8988T (cell line): ENCODE measurements at regions not wholly inside any gene's neighbourhood (a gene's known extent, or its start where the extent isn't known, plus 50 kb on each side); places are given as distances from the start of the nearest gene placed in this dataset.
A peak's percentile ranks its signal among the peaks of the same experiment; 100 is the strongest.

Source experiments
- DNase-seq: peaks from one replicate; pipeline ENCODE4 v3.0.0; 2011

DNA sequence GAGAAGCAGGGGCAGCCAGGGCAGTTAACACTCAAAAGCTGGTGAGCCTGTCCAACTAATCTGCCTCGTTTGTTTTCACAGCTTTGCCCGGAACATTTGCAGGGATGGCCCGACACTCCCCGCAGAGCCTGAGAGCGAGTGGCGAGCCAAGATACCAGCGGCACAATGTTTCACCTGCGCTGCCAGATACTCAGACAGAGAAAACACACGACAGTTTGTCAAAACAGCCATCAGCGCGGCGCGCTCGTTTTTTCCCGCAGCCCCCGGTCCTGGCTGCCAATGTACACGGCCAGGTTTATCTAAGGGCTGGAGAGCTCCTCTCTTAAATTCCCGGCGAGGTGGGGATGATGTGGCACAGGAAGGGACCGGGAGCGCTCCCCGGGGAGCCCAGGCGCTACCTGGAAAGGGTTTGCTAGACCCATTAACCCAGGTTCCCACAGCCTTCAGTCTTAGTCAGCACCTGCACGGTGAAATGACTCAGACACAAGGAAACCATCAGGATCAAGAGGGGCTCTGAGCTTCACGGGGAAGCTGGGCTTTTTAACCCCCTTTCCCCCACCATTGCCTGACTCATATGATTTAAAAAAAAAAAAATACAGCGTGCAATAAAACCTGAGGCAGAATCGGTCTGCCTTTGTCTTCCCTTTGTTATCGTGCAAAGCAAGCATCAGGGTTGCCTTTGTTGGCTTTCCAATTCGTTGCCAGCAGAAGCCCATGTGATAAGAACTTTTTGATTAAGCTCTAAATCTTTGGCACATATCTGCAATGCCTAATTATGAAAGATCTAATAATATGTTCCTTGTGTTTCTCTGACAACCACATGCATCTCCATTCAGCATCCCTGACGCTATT, 186.2 kb downstream of the EFNB2 start:
- DNase-seq, result no peak

DNA sequence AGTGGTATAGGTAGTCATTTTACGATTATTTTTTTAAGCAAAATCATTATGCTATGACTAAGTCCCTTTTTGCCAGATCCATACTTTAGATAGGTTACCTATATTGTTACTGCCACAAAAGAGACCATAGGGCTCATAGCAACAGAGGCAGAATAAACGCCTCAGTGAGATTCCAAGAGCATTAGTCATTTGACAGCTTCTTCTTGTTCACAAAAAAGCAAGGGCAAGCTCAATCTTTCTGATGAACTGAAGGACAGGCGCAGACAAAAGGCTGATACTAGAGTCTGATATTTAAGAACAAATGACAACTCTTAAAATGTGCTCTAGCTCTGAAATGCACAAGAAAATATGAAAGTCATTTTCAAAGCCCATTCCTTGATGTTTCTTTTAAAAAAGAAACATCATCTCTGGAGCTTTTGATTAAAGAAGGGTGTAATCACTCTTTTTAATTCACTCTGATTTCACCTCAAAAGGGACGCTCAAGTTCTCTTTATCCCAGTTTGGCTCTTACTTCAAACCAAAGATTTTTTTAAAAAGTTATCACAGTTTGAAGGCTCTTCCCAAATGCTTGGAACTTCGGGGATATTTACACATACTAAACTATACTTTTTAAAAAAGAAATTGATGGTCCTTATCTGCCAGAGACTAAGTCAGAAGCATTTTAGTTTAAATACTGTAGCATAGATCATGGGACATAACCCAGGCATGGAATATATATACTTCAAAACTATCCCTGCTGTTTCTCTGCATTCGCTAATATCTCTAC, 187.2 kb downstream of the EFNB2 start:
- DNase-seq, result no peak

DNA sequence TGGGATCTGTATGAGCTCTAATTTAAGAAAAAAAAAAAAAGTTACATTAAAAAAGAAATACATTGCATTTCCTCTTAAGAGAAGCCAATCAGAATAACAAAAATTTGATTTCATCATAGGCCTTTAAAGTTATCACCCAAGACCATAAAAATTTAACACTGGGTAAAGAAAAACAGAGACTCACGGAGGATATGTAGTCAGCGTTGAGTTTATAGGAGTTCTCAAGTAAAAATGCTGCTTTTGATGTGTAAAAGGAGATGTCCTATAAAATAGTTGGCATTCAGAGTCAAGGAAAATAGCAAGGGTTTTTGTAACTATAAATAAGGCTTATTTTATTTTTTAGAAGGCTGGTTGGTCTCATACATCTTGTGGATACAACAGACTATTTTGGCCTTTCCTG, 191.1 kb downstream of the EFNB2 start:
- no peak for DNase-seq

DNA sequence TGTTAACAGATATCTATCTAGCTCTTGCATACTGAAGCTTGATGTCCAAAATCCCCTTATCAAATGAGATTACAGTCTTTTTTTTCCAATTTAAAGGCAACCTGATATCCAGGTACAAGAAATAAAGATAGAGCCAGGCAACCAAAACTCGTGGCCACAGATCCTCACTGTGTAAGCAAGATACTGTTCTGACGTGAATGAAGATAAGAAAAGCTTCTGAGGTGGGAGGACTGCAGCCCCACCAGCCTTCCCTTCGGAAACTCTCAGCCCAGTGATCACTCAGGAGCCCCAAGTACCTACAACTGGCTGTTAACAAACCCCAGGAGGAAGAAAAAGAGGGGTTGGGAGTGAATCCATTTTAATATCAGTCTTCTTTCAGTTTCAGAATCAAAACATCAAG, 191.6 kb downstream of the EFNB2 start:
- no peak for DNase-seq

DNA sequence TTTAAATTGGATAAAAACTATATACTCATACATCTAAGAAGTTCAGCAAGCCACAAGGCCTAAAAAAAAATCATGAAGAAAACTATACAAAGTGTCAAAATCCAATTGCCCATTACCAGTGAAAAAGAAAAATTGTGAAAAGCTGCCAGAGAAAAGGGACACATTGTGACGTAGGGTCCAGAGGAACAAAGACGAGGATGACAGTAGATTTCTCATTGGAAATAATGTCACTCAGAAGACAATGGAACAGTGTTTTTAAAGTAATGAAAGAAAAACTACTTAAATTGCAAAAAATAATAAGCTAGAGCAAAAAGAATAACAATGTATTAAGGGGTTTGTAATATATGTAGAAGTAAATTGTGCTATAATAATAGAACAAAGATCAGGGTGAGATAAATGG, 195.2 kb downstream of the EFNB2 start:
- DNase-seq, result no peak

DNA sequence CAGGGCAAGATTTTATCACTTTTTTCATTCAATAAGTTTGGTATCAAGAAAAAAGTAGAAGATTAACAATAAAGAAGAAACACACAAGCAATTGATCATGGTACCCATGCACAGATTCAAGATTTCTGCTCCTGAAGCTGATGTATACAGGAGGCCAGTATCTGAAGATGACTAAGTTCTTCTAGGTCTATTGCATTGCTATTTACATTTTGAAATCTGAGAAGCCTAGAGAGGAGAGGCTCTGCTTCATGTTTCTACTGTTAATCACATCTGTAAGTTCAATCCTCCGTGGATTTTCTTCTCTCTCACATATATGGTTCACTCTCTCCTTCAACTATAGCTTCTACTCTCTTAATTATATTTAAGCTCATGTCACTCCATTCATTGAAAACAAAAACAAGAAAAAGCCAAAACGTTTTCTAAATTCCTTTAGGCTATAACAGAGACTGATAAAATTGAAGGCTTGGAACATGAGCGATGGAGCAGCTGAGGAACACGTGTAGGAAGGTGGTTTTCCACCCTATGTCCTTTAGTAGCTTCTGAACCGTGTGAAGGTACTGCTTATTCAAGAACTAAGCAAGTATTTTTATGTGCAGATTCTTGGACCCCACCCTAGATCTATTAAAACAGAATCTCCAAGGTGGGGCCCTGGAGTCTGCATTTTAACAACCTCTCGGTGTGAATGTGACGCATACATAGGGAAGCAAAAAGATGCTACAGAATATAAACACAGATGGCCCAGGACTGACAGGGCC, 198.2 kb downstream of the EFNB2 start:
- no peak for DNase-seq

DNA sequence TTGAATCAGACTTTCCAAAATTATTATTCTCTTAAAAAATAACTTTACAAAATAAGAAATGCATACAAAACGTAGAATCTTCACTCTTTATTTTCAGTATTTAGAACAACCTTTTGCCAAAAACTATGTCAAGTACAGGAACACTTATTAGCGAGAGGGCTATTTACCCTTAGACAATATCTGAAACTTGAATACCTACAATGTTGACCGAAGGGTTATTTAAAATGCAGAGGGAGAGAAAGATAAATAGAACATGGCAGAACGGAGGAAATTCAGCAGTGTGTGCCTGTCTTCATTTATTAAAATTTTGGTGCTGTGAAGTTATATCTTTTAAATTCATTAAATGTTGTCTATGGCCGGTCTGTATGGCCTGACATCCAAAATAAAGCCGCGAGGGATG, 198.8 kb downstream of the EFNB2 start:
- no peak for DNase-seq

DNA sequence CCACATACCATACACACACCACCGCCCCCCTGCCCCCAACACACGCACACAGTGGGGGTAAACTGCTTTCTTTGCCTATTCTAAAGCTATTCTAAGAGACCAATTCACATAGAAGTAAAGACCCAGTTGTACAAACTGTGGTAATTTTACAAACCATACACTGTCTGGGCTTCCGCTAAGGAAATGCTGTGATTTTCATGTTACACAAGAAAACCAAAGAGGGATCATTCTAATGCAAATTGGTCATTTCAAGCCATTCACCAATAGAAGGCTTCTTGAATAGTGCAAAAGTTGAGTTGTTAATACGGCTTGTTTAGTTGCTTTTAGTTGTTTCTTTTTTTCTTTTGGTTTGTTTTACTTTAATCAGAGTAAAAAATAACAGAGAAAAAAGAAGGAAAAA, 202.8 kb downstream of the EFNB2 start:
- no peak for DNase-seq

DNA sequence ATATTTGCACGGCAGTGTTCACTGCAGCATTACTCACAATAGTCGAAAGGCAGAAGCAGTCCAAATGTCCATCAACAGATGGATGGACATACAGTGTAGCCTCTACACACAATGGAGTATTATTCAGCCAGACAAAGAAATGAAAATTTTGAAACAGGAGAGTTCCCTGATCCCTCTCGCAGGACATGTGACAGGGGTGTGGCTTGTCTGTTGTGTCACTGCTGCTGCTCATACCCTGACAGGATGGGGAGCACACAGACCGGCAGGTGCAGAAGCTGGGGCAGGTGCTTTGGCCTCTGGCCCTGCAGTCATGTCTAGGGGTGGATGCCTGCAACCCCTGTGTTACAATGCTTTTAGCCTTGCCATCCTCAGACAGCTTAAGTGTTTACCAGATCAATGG, 204.3 kb downstream of the EFNB2 start:
- DNase-seq, result no peak

DNA sequence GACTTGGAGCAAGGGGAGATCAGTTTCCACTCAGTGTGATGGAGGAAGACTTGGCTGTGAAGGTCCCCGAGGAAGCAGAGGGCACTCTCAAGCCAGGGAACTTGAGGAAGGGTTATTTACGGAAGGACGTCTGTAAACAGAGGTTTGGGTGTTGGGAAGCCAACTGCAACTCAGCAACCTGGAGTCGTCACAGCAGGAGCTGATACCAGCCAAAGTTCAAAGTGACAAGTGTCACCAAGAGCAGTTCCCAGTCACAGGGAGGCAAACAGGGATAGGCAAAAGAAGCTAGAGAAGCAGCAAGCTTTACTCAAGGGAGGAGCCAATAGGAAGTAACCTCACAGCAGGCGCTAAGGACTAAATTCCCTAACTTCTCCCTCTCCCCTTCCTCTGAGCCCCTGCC, 205.5 kb downstream of the EFNB2 start:
- no peak for DNase-seq

DNA sequence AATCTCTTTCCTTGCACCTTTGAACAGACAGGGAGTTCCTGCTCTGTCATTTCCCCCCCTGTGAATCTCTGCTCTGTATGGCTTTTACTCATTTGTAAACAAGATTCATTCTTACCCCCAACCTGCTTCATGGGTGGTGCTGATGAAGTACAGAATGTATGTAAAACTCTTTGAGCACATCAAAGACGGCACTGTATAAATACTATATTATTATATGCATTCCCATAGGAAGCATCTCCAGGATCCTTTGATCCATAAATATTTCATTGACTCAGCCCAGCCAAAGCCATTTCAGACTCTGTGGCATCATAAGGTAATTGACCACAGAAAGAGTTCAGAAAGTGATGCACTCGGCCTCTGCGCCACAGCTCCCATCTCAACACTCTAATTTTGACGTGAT, 208.7 kb downstream of the EFNB2 start:
- no peak for DNase-seq

DNA sequence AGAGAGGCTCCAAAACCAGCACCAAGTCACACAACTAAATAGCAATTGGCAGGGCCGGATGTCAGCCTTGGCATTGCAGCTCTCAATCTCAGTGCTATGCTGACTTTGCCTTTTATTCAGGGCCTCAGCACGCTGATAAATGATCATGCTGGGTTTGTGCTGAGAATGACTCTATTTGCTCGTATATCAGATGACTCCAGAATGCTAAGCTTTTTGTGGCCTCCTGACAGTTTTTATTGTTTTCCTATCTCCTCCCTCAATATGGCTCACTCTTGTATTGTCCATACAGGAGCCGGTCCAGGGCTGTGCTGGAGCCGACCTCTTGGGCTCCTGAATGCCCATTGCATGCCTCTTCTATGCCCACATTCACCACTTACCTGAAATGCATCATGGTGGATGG, 211.0 kb downstream of the EFNB2 start:
- no peak for DNase-seq

DNA sequence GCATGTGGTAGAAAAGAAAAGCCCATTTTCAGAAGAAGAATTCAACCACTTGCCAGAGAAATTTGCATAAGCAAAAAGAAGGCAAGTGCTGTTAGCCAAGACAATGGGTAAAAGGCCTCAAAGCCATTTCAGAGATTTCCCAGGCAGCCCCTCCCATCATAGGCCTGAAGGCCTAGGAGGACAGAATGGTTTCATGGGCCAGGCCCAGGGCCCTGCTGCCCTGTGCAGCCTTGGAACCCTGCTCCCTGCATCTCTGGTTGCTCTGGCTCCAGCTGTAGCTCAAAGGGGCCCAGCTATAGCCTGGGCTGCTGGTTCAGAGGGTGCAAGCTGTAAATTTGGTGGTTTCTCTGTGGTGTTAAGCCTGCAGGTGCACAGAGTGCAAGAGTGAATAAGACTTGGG, 212.8 kb downstream of the EFNB2 start:
- no peak for DNase-seq

DNA sequence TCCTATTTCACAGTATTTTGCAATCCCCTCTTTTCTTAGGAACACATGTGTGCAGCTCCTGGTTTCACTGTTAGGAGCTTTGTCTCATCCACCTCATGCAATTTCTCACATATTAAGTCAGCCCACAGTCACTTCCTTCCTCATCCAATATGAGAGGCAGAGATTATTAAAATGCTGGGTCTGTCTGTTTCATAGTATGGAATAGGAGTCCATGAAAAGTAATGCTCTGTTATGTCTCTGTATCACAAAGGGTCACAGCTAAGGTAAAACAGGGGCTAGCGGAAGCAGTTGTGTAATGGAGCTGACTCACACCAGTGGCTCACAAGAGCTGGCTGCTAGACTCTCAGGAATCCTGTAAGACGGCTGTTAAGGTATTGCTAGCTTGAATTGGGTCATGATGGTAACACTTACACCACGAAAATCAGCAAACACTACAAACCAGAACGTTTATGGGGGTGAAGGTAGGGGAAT, 216.5 kb downstream of the EFNB2 start:
- DNase-seq, result peak; percentile 14

DNA sequence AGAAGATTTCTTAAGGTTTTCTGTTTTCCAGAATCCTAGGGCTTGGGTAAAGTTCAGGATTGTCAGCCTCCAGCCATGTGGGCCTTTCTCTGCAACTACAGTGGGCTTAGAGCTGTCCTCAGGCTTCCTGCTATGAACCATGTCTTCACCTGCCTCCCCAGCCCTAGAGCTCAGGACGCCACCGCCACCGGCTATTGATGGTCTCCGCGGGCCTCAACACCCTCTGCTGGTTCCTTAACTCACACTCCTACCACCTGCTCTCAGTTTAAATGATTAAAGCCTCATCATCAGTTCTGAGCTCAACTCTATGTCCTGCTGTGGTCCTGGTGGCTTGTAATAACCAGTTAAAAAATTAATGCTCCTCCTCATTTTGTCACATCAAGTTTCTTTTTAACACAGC, 221.0 kb downstream of the EFNB2 start:
- no peak for DNase-seq

DNA sequence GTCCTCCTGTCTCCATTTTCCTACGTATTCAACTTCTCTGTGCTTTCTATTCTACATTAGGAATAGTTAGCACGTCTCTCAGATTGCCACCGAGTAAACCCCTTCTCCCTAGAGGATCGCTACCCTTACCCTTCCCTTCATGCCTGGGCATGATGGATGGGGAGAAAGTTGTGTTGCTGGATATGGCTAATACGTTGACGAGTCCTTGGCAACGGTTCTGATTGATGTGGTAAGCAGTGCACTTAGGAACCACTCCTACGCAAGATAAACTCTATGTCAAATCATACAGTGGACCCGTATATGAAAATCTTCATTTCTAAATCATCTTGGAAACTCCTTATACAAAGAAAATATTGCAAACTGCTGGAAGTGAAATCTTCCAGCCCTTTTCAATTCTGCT, 224.5 kb downstream of the EFNB2 start:
- DNase-seq, result no peak

DNA sequence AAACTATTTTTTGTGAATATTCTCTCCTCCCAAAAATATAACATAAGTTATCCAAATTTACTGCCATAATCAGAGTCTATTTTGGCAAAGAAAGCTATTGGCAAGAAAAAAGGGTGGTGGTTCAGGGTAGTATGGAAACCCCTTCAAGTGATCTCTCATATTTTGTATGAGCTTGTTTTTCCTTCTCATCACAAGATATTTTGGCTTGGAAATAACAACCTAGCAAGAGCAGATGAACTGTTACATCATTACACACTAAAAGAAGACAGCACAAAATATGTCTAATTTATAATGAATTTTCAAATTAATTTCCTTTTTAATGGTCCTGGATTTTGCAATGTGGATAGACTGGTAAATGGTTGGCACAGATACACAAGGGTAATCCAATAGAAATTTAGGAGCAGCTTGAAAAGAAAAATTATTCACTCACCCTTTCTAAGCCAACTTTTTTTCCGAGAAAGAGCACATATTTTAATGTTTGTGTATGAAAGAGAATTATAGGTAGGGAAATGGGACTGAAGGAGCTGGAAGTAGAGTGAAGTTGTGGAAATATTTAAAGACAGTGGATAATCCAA, 225.1 kb downstream of the EFNB2 start:
- DNase-seq, result no peak

DNA sequence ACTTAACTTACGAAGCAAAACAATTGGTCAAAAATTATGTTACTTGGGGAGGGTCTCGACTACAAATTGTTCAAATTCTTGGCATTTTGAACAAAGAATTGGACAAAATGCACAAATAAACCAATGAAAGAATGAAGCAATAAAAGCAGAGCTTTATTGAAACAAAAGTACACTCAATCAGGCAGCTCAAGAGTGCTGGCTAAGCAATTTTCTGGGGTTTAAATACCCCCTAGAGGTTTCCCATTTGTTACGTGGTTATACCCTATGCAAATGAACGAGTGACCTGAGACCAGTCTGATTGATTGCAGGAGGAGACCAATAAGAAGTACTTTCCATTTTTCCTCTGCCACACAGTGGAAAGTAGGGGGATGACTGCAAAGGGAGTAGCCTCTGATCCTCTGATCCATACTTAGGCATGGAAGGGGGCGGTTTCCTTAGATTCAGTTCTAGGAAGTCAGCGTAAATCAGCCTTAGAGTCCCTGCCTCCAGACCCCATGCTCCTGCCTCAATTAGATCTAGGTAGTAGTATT, 228.6 kb downstream of the EFNB2 start:
- DNase-seq, result no peak

DNA sequence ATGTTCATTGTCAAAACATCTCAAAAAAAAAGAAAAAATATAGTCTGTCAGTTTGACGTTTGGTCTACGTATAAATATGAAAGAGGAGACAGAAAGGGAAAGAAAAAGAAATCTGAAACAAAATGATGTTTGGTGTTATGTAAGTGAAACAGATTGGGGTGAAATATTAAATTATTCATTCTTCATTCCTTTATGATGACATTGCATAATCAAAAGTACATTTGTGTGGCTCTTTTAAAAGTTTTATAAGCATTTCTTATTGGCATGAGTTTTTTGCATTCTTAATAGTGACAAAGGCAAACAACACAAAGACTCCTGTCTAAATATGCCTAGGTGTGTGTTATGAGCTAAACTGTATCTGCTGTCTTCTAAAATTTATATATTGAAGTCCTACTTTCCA, 232.6 kb downstream of the EFNB2 start:
- DNase-seq, result no peak

DNA sequence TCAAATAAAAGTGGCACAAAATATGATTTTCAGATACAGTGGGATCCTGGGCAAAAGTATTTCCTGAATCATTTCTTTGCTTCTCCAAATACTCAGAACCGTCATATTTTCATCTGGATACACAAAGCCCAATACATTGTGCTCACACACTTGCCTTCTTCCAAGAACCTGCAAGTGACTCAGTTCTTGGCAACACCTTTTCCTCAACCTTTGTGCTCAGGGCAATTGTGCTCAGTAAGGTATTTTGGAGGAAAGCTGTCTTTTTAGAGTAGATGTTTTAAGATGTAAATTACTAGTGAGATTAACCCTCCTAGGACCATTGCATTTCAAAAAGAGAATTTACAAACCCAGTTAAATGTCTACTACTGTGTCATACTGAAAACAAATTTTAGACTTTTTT, 233.5 kb downstream of the EFNB2 start:
- no peak for DNase-seq

DNA sequence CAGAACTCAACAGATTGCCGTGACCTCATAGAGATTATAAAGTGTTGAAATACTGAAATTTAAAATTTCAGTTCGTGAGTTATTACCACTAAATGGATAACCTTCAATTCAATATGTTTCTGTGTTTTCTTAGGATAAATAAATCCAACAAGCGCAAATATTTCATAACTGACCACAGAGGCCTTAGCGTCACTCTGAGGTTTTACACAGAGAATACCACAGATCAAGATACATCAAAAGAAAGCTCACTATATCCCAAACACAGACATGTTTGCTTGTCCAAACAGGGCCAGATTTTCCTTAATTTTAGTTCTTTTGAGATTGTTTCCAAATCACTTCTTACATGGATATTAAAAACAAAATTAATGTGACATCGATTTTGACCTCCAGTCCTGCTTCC, 235.8 kb downstream of the EFNB2 start:
- DNase-seq, result no peak

DNA sequence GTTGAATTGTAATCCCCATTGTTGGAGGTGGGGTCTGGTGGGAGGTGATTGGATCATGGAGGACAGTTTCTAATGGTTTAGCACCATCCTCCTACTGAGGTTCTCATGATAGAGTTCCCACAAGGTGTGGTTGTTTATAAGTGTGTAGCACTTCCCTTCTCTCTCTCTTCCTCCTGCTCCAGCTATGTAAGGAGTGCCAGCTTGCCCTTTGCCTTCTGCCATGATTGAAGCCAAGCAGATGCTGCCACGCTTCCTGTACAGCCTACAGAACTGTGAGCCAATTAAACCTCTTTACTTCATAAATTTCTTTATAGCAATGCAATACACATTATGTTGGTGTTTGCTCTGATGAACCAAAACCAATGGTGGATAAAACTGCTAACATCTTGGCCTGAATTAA, 238.2 kb downstream of the EFNB2 start:
- no peak for DNase-seq

DNA sequence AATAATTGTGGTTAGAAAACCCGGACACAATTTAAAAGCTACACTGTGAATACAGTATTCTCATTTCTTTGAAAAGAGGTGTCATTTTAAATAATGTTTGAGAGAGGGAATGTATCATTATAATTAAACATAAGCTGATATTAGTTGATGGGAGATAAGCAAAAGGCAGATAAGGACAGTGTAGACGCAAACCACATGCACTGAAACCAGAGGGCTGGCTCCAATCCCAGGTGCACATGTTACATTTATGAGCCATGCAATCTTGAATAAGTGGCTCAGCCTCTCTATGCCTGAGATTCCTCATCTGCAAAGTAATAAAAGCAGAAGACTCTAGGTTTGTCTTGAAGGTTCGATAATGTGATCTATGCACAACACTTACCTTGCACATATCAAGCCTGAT, 238.7 kb downstream of the EFNB2 start:
- no peak for DNase-seq
